Liver (tissue), 3 donors: ENCODE measurements at regions not wholly inside any gene's neighbourhood (a gene's known extent, or its start where the extent isn't known, plus 50 kb on each side); places are given as distances from the start of the nearest gene placed in this dataset.

ENCODE experiments used
- ATF3 ChIP-seq: IDR thresholded peaks from 2 replicates; pipeline ENCODE4 v1.6.1; 2016; ENCODE audit warnings: antibody characterized with exemption
- CTCF ChIP-seq: fragments of 150-350 bp; IDR thresholded peaks from 2 replicates; pipeline ENCODE4 v1.5.1; 2017; ENCODE audit warnings: improper control_type of control experiment, low read depth, low read length; ENCODE audit not compliant: missing input control
- EGR1 ChIP-seq, 2 donors: IDR thresholded peaks; 2 replicates each; pipeline ENCODE4 v1.6.1; 2016 to 2018; ENCODE audit warnings: antibody characterized with exemption in 2 of 2, low read depth in 2 of 2
- FOXA1 ChIP-seq: IDR thresholded peaks from 2 replicates; pipeline ENCODE4 v1.6.1; 2016; ENCODE audit warnings: antibody characterized with exemption
- GABPA ChIP-seq, 2 donors: IDR thresholded peaks in 1 of 2; conservative IDR thresholded peaks in 1 of 2; 2 replicates each; pipeline ENCODE4 v1.6.1; 2016; ENCODE audit warnings: antibody characterized with exemption in 2 of 2, mild to moderate bottlenecking in 1 of 2, moderate library complexity in 1 of 2
- HNF4G ChIP-seq: IDR thresholded peaks from 2 replicates; pipeline ENCODE4 v1.6.1; 2016; ENCODE audit warnings: antibody characterized with exemption
- MAX ChIP-seq: IDR thresholded peaks from 2 replicates; pipeline ENCODE4 v1.6.1; 2016; ENCODE audit warnings: antibody characterized with exemption
- RAD21 ChIP-seq, 2 donors: IDR thresholded peaks; 2 replicates each; pipeline ENCODE4 v1.6.1; 2016; ENCODE audit warnings: antibody characterized with exemption in 2 of 2, mild to moderate bottlenecking in 2 of 2
- REST ChIP-seq: IDR thresholded peaks from 2 replicates; pipeline ENCODE4 v1.6.1; 2016; ENCODE audit warnings: antibody characterized with exemption, mild to moderate bottlenecking
- TAF1 ChIP-seq: conservative IDR thresholded peaks from 2 replicates; pipeline ENCODE4 v1.6.1; 2016; ENCODE audit warnings: antibody characterized with exemption, mild to moderate bottlenecking
- YY1 ChIP-seq: IDR thresholded peaks from 2 replicates; pipeline ENCODE4 v1.6.1; 2016; ENCODE audit warnings: antibody characterized with exemption, mild to moderate bottlenecking
- ZBTB33 ChIP-seq: IDR thresholded peaks from 2 replicates; pipeline ENCODE4 v1.6.1; 2016; ENCODE audit warnings: antibody characterized with exemption
- donor health status: healthy.
- donor health status: healthy.

GRCh38 chr16:65825191-65825856, 541.2 kb upstream of the CDH5 start:
- TF ChIP-seq RAD21 (IDR thresholded peaks at IDR 0.05) (no peak), CTCF (no peak), ATF3 (no peak), HNF4G (no peak), REST (no peak), TAF1 (no peak), ZBTB33 (no peak), MAX (no peak), GABPA (IDR thresholded peaks at IDR 0.05 in 1 of 2, conservative IDR thresholded peaks at IDR 0.05 in 1 of 2) (no peak), EGR1 (IDR thresholded peaks at IDR 0.05; ENCODE audit: low read depth in 2 of 2) (no peak), YY1 (no peak), FOXA1 (no peak)
